Gastroesophageal sphincter (tissue), 4 donors: ENCODE measurements at regions not wholly inside any gene's neighbourhood (a gene's known extent, or its start where the extent isn't known, plus 50 kb on each side); places are given as distances from the start of the nearest gene placed in this dataset.

Experiments
- ATAC-seq: fragments of 150-250 bp; one replicate; pipeline ENCODE4 v1.9.1; 2016; ENCODE audit warnings: mild to moderate bottlenecking, moderate library complexity
- H3K27ac ChIP-seq, 4 donors: fragments of 200-600 bp; sonication (generic) in 3 of 4; 1 replicate in 3 of 4; 2 replicates in 1 of 4; pipeline ENCODE4 v1.5.1; 2016 to 2019
- H3K27me3 ChIP-seq: fragments of 200-600 bp; sonication (generic); one replicate; pipeline ENCODE4 v1.5.1; 2019
- H3K36me3 ChIP-seq, 2 donors: fragments of 200-600 bp; sonication (generic); one replicate each; pipeline ENCODE4 v1.5.1; 2019; ENCODE audit warnings: control low read depth in 1 of 2
- H3K4me1 ChIP-seq, 3 donors: fragments of 200-600 bp; sonication (generic); 1 replicate in 2 of 3; 2 replicates in 1 of 3; pipeline ENCODE4 v1.5.1; 2016 to 2019; ENCODE audit warnings: control low read depth in 2 of 3
- H3K4me3 ChIP-seq, 2 donors: fragments of 200-600 bp; sonication (generic); one replicate each; pipeline ENCODE4 v1.5.1; 2019; ENCODE audit warnings: mild to moderate bottlenecking in 1 of 2, moderate library complexity in 1 of 2
- H3K9me3 ChIP-seq, 3 donors: fragments of 200-600 bp; sonication (generic); one replicate each; pipeline ENCODE4 v1.5.1; 2017 to 2019; ENCODE audit warnings: control low read depth in 2 of 3
- EP300 ChIP-seq: sonication (generic); formaldehyde crosslinking; IDR thresholded peaks from one replicate; pipeline ENCODE4 v1.6.1; 2017; ENCODE audit warnings: antibody characterized with exemption, mild to moderate bottlenecking
- POLR2A ChIP-seq, 2 donors: fragments of 450-650 bp; IDR thresholded peaks; one replicate each; pipeline ENCODE4 v1.6.1; 2017; ENCODE audit warnings: antibody characterized with exemption in 2 of 2, mild to moderate bottlenecking in 2 of 2, moderate library complexity in 1 of 2
- POLR2AphosphoS5 ChIP-seq: sonication (generic); formaldehyde crosslinking; IDR thresholded peaks from one replicate; pipeline ENCODE4 v1.6.1; 2017; ENCODE audit warnings: antibody characterized with exemption
- WGBS, 2 donors: methylation state at CpG; one replicate each; pipeline ENCODE4 v1.1.5; 2018; ENCODE audit warnings: low coverage in 1 of 2; 5-methylcytosine and 5-hydroxymethylcytosine counted together
- TF ChIP-seq, protein P1 (sequence below), 4 experiments: fragments of 200-600 bp in 2 of 4; fragments of 450-650 bp in 2 of 4; sonication (generic) in 1 of 4; IDR thresholded peaks; one replicate each; pipeline ENCODE4 v1.5.1; 2017 to 2019; ENCODE audit warnings: antibody characterized with exemption in 4 of 4, mild to moderate bottlenecking in 2 of 4, moderate library complexity in 2 of 4

DNA sequence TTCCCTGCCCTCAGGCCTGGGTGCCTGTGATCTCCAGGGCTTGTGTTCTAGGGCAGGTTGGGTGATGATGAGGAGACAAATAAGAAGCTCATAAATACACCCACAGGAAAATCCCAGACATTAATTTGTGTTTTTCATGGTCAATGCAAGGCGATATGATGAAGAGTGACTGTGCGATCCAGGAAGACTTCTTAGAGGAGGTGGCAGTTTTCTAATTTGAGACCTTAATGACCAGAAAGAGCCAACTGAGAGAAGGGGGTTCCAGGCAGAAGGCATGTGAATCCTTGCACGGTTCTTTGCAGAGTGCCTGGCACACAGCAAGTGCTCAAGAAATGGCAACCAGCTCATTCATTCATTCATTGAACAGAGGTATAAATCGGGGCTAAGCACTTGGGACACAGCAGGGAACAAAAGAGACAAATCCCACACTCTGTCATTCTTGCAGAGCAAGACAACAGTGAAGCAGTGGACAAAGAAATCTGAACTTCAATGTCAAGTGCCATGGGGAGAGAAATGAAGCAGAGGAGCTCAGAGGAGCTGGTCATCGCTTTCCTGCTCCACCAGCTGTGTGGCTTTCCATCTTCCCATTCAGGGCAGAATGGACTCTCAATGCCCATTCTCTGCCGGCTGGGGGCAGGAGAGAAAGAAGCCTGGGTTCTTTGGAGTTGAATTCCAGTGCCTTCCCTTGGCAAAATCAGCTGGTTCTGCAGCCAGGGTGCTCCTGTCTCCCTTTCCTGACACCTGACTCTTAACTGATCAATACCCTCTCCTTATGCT, 128.3 kb downstream of the AACS start:
- no peaks in the 10 kb centered on the region for H3K36me3 ChIP-seq
- 52 to 54% methylated on average over 3 to 6 of the region's 6 CpGs for WGBS, 2 donors
- H3K27me3 ChIP-seq, result peaks cover 83% of the 10 kb centered on the region
- no peak overlapping the region for H3K4me3 ChIP-seq
- no peak overlapping the region for H3K27ac ChIP-seq
- no peak for ATAC-seq
- H3K4me1 ChIP-seq, result peaks cover 0 to 8% (median 0%) of the 10 kb centered on the region in 3 donors
- H3K9me3 ChIP-seq, result no peaks in the 10 kb centered on the region
- TF ChIP-seq, protein P1, sequence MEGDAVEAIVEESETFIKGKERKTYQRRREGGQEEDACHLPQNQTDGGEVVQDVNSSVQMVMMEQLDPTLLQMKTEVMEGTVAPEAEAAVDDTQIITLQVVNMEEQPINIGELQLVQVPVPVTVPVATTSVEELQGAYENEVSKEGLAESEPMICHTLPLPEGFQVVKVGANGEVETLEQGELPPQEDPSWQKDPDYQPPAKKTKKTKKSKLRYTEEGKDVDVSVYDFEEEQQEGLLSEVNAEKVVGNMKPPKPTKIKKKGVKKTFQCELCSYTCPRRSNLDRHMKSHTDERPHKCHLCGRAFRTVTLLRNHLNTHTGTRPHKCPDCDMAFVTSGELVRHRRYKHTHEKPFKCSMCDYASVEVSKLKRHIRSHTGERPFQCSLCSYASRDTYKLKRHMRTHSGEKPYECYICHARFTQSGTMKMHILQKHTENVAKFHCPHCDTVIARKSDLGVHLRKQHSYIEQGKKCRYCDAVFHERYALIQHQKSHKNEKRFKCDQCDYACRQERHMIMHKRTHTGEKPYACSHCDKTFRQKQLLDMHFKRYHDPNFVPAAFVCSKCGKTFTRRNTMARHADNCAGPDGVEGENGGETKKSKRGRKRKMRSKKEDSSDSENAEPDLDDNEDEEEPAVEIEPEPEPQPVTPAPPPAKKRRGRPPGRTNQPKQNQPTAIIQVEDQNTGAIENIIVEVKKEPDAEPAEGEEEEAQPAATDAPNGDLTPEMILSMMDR (IDR thresholded peaks at IDR 0.05), result no peak
- no peak for TF ChIP-seq EP300
- TF ChIP-seq POLR2A (IDR thresholded peaks at IDR 0.05), result no peak
- TF ChIP-seq POLR2AphosphoS5, result no peak

DNA sequence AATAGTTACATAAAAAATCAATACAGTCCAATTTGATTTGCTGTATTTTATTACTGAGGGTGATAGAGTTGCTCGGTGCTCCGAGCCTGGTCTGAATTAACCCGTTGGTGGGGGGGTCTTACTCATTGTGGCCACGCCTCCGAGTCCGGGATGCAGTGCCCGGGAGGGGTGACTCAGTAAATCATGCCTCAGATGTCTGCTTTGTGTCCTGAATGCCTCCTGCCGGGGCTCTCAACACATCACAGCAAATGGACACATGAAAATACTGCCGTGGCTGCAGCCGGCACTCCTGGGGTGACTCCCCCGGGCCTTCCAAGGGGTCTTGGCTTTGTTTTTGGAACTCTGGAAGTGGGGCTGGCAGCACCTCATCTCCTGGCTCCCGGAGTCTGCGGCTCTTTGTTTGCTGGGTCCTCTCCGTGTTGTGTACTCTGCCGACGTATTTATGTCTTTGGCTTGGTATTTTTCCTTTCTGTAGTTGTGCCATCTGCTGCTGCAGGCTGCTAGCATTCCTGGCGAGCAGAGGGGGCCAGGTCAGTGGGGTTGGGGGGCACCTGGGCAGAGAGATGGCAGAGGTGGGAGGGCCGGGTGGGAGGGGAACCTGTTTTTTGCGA, 129.0 kb downstream of the AACS start:
- H3K9me3 ChIP-seq, result peaks cover 0 to 4% (median 0%) of the 10 kb centered on the region in 3 donors
- peaks cover 83% of the 10 kb centered on the region for H3K27me3 ChIP-seq
- no peaks in the 10 kb centered on the region for H3K36me3 ChIP-seq
- no peak overlapping the region for H3K4me3 ChIP-seq
- no peak for ATAC-seq
- no peak overlapping the region for H3K27ac ChIP-seq
- TF ChIP-seq EP300, result no peak
- TF ChIP-seq, protein P1 (IDR thresholded peaks at IDR 0.05), result no peak
- no peak for TF ChIP-seq POLR2A (IDR thresholded peaks at IDR 0.05)
- TF ChIP-seq POLR2AphosphoS5, result no peak
- peaks cover 0 to under 1% (median 0%) of the 10 kb centered on the region in 3 donors for H3K4me1 ChIP-seq
- 23 to 80% methylated on average over 1 to 4 of the region's 19 CpGs for WGBS, 2 donors

DNA sequence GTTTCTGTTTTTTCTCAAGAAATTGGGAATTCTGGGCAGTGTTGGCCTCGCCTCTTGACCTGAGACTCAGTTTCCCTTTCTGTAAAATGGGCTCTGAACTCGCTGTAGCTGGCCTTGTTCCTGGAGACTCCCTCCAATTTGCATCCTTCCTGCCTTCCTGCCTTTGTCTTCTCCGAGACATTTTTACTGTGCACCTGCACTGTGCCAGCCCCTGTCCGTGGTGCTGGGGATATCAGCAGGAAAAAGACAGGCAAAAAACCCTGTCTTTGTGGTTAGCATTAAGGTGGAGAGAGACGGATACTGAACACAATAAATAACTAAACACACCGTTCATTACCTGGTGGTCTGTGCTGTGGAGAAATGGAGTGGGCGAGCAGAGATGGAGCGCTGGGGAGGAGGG, 129.8 kb downstream of the AACS start:
- TF ChIP-seq POLR2AphosphoS5 (no peak), POLR2A (IDR thresholded peaks at IDR 0.05) (no peak), EP300 (no peak)
- TF ChIP-seq, protein P1 (IDR thresholded peaks at IDR 0.05), result no peak
- peaks cover 0 to 10% (median 0%) of the 10 kb centered on the region in 3 donors for H3K9me3 ChIP-seq
- H3K36me3 ChIP-seq, result no peaks in the 10 kb centered on the region
- H3K27me3 ChIP-seq, result peaks cover 76% of the 10 kb centered on the region
- no peaks in the 10 kb centered on the region for H3K4me1 ChIP-seq
- 41 to 42% methylated on average over 4 to 8 of the region's 8 CpGs for WGBS, 2 donors
- no peak overlapping the region for H3K27ac ChIP-seq
- no peak overlapping the region for H3K4me3 ChIP-seq
- no peak for ATAC-seq

DNA sequence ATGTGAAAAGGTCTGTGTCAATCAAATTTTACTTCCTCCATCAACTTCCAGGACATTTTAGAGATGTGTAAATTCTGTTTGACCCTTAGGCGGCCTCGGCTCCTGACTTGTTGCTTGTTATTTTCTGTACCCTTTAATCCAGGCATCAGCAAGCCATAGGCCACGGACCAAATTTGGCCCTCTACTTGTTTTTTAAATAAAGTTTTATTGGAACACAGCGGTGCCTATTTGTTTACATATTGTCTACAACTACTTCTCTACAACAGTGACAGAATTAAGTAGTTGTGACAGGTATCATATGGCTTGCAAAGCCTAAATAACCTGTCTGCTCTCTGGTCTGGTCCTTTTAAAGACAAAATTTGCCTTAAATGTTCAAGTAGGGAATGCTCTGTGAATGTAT, 132.1 kb downstream of the AACS start:
- WGBS, 2 donors, result 91 to 93% methylated on average over 4 of the region's 4 CpGs
- TF ChIP-seq POLR2A (IDR thresholded peaks at IDR 0.05) (no peak), POLR2AphosphoS5 (no peak), EP300 (no peak)
- TF ChIP-seq, protein P1 (IDR thresholded peaks at IDR 0.05), result no peak
- no peak for ATAC-seq
- Histone ChIP-seq H3K4me1 (no peaks in the 10 kb centered on the region), H3K27me3 (peaks cover 55% of the 10 kb centered on the region), H3K9me3 (peaks cover 0 to 29% (median 0%) of the 10 kb centered on the region in 3 donors), H3K36me3 (no peaks in the 10 kb centered on the region), H3K4me3 (no peak overlapping the region), H3K27ac (no peak overlapping the region)

DNA sequence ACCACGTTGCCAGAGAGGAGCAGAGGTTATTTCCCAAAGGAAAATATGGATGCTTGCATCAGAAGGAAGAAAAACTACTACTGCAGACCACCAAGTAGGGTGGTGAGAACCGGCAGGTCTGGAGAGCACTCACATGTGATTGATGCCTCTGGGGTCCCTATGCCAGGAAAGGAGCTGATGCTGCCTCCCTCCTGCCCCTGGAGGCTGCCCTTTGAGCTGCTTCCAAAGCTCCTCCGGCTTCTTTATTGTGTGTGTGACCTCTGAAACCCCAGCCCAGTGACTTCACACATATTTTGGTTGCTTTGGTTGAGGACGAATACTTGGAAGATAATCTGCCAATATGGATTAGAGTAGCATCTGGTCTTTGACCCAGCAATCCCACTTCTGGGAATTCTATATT, 133.4 kb downstream of the AACS start:
- H3K27ac ChIP-seq, result no peak overlapping the region
- WGBS, 2 donors, result 28% methylated on average over 3 of the region's 4 CpGs; no CpG with 5 or more reads in 1 of the 2 donors
- peaks cover 0 to 38% (median 0%) of the 10 kb centered on the region in 3 donors for H3K9me3 ChIP-seq
- H3K4me3 ChIP-seq, result no peak overlapping the region
- H3K36me3 ChIP-seq, result no peaks in the 10 kb centered on the region
- ATAC-seq, result no peak
- H3K27me3 ChIP-seq, result peaks cover 42% of the 10 kb centered on the region
- H3K4me1 ChIP-seq, result no peaks in the 10 kb centered on the region
- no peak for TF ChIP-seq POLR2A (IDR thresholded peaks at IDR 0.05)
- TF ChIP-seq, protein P1 (IDR thresholded peaks at IDR 0.05), result no peak
- no peak for TF ChIP-seq POLR2AphosphoS5
- TF ChIP-seq EP300, result no peak
